HEK293 (cell line): ENCODE measurements at regions not wholly inside any gene's neighbourhood (a gene's known extent, or its start where the extent isn't known, plus 50 kb on each side); places are given as distances from the start of the nearest gene placed in this dataset.

Experiments used
- CTCF ChIA-PET: fragments of 350-600 bp; formaldehyde crosslinking; extraction: SDS; loops from one replicate; lab custom pipeline; 2021; ENCODE audit warnings: antibody characterized with exemption; lab: Yijun Ruan, JAX
- POLR2A ChIA-PET: fragments of 300-600 bp; formaldehyde crosslinking; extraction: SDS; loops from one replicate; lab custom pipeline; 2020; ENCODE audit warnings: antibody characterized with exemption, inconsistent platforms; lab: Yijun Ruan, JAX
- H3K27ac ChIP-seq: fragments of 200-500 bp; sonication (Bioruptor generic); 2 replicates; pipeline ENCODE4 v1.5.1; 2014; ENCODE audit warnings: low read depth, low read length, control low read depth, inconsistent platforms; ENCODE audit errors: extremely low read depth
- H3K36me3 ChIP-seq, 2 experiments: fragments of 200-500 bp in 1 of 2; sonication (Bioruptor generic) in 1 of 2; 1 replicate in 1 of 2; 2 replicates in 1 of 2; pipeline ENCODE4 v1.5.1; 2014 to 2017; ENCODE audit warnings: inconsistent platforms in 2 of 2, low read length in 2 of 2; ENCODE audit not compliant: control insufficient read depth in 2 of 2, insufficient read depth in 1 of 2
- H3K4me1 ChIP-seq: fragments of 200-500 bp; sonication (Bioruptor generic); 2 replicates; pipeline ENCODE4 v1.5.1; 2014; ENCODE audit warnings: mild to moderate bottlenecking, low read length, inconsistent platforms; ENCODE audit not compliant: control insufficient read depth, insufficient read depth
- H3K4me3 ChIP-seq: 2 replicates; pipeline ENCODE4 v1.5.1; 2011; ENCODE audit warnings: low read depth, mild to moderate bottlenecking, control low read depth, low read length, moderate library complexity
- H3K9me3 ChIP-seq: fragments of 200-500 bp; sonication (Bioruptor generic); 2 replicates; pipeline ENCODE4 v1.5.1; 2014; ENCODE audit warnings: low read depth, low read length, inconsistent platforms; ENCODE audit not compliant: control insufficient read depth, insufficient read depth
- EGR2 ChIP-seq: fragments of 450-650 bp; formaldehyde crosslinking; IDR thresholded peaks from 2 replicates; pipeline ENCODE4 v1.5.1; 2016; ENCODE audit warnings: low read depth, missing biosample characterization, missing genetic modification characterization
- MZF1 ChIP-seq: fragments of 450-650 bp; formaldehyde crosslinking; IDR thresholded peaks from 2 replicates; pipeline ENCODE4 v1.5.1; 2017; ENCODE audit warnings: missing biosample characterization, missing genetic modification characterization, borderline replicate concordance
- PBX3 ChIP-seq: sonication (generic); formaldehyde crosslinking; IDR thresholded peaks from 2 replicates; pipeline ENCODE4 v1.8.1; 2022; ENCODE audit warnings: mild to moderate bottlenecking, moderate library complexity, missing genetic modification reagents
- TRIM28 ChIP-seq: IDR thresholded peaks from 2 replicates; pipeline ENCODE4 v1.6.1; 2011; ENCODE audit warnings: low read length, control low read depth, borderline replicate concordance
- ZFP3 ChIP-seq: fragments of 450-650 bp; formaldehyde crosslinking; IDR thresholded peaks from 2 replicates; pipeline ENCODE4 v1.5.1; 2016; ENCODE audit warnings: low read depth, missing biosample characterization, missing genetic modification characterization
- ZNF121 ChIP-seq: fragments of 450-650 bp; formaldehyde crosslinking; IDR thresholded peaks from 2 replicates; pipeline ENCODE4 v1.5.1; 2016; ENCODE audit warnings: missing biosample characterization, missing genetic modification characterization
- ZNF169 ChIP-seq: fragments of 450-650 bp; formaldehyde crosslinking; IDR thresholded peaks from 2 replicates; pipeline ENCODE4 v1.5.1; 2016; ENCODE audit warnings: missing biosample characterization, missing genetic modification characterization
- ZNF24 ChIP-seq: fragments of 450-650 bp; formaldehyde crosslinking; IDR thresholded peaks from 2 replicates; pipeline ENCODE4 v1.5.1; 2016; ENCODE audit warnings: missing biosample characterization, missing genetic modification characterization
- ZNF324 ChIP-seq: fragments of 450-650 bp; formaldehyde crosslinking; IDR thresholded peaks from 2 replicates; pipeline ENCODE4 v1.5.1; 2016; ENCODE audit warnings: missing biosample characterization, missing genetic modification characterization
- ZNF398 ChIP-seq: fragments of 450-650 bp; formaldehyde crosslinking; IDR thresholded peaks from 2 replicates; pipeline ENCODE4 v1.5.1; 2017; ENCODE audit warnings: missing biosample characterization, missing genetic modification characterization
- ZNF404 ChIP-seq: fragments of 450-650 bp; formaldehyde crosslinking; IDR thresholded peaks from 2 replicates; pipeline ENCODE4 v1.5.1; 2017; ENCODE audit warnings: missing biosample characterization, missing genetic modification characterization
- ZNF48 ChIP-seq: fragments of 450-650 bp; formaldehyde crosslinking; IDR thresholded peaks from 2 replicates; pipeline ENCODE4 v1.5.1; 2016; ENCODE audit warnings: missing biosample characterization, missing genetic modification characterization
- ZNF488 ChIP-seq: fragments of 450-650 bp; formaldehyde crosslinking; IDR thresholded peaks from 2 replicates; pipeline ENCODE4 v1.5.1; 2016; ENCODE audit warnings: missing biosample characterization, missing genetic modification characterization
- ZNF501 ChIP-seq: fragments of 450-650 bp; formaldehyde crosslinking; IDR thresholded peaks from 2 replicates; pipeline ENCODE4 v1.5.1; 2016; ENCODE audit warnings: missing biosample characterization, missing genetic modification characterization
- ZNF513 ChIP-seq: fragments of 450-650 bp; IDR thresholded peaks from 2 replicates; pipeline ENCODE4 v1.5.1; 2018; ENCODE audit warnings: missing biosample characterization, missing genetic modification characterization
- ZNF529 ChIP-seq: fragments of 450-650 bp; formaldehyde crosslinking; IDR thresholded peaks from 2 replicates; pipeline ENCODE4 v1.5.1; 2017; ENCODE audit warnings: missing genetic modification characterization, missing biosample characterization; ENCODE audit not compliant: insufficient replicate concordance
- ZNF548 ChIP-seq: fragments of 450-650 bp; formaldehyde crosslinking; IDR thresholded peaks from 2 replicates; pipeline ENCODE4 v1.5.1; 2016; ENCODE audit warnings: missing biosample characterization, missing genetic modification characterization
- ZNF580 ChIP-seq: fragments of 450-650 bp; formaldehyde crosslinking; IDR thresholded peaks from 2 replicates; pipeline ENCODE4 v1.5.1; 2016; ENCODE audit warnings: missing biosample characterization, missing genetic modification characterization
- ZNF600 ChIP-seq: fragments of 450-650 bp; formaldehyde crosslinking; IDR thresholded peaks from 2 replicates; pipeline ENCODE4 v1.5.1; 2016; ENCODE audit warnings: missing biosample characterization, missing genetic modification characterization
- ZNF623 ChIP-seq: fragments of 450-650 bp; formaldehyde crosslinking; IDR thresholded peaks from 2 replicates; pipeline ENCODE4 v1.5.1; 2016; ENCODE audit warnings: missing biosample characterization, missing genetic modification characterization
- ZNF677 ChIP-seq: fragments of 450-650 bp; IDR thresholded peaks from 2 replicates; pipeline ENCODE4 v1.5.0; 2018; ENCODE audit warnings: missing biosample characterization, mild to moderate bottlenecking, missing genetic modification characterization, moderate library complexity
- ZNF777 ChIP-seq: fragments of 450-650 bp; formaldehyde crosslinking; IDR thresholded peaks from 2 replicates; pipeline ENCODE4 v1.5.1; 2017; ENCODE audit warnings: missing biosample characterization, missing genetic modification characterization, borderline replicate concordance
- ZSCAN18 ChIP-seq: fragments of 450-650 bp; formaldehyde crosslinking; IDR thresholded peaks from 2 replicates; pipeline ENCODE4 v1.5.1; 2016; ENCODE audit warnings: missing biosample characterization, missing genetic modification characterization

- H3K36me3 ChIP-seq = no peaks in the 10 kb centered on the region
- POLR2A ChIA-PET = no interaction called here
- no peak for TF ChIP-seq ZNF529 (tag by site-specific recombination)
- no peak for TF ChIP-seq ZNF48 (tag by site-specific recombination)
- TF ChIP-seq ZNF404 = no peak
- TF ChIP-seq ZNF501 (tag by site-specific recombination) = no peak
- TF ChIP-seq ZNF513 (tag by site-specific recombination) = no peak
- no peak for TF ChIP-seq ZNF169 (tag by site-specific recombination)
- TF ChIP-seq EGR2 (tag by site-specific recombination) = no peak
- TF ChIP-seq ZNF548 (tag by site-specific recombination) = no peak
These were observed 126.9 kb downstream of the KIF2B start for GRCh38 chr17:53949473-53950090.

GRCh38 chr17:53950207-53950857, 127.6 kb downstream of the KIF2B start:
- ChIA-PET CTCF (no interaction called here), POLR2A (no interaction called here)
- Histone ChIP-seq H3K4me3 (no peak overlapping the region), H3K9me3 (no peaks in the 10 kb centered on the region), H3K27ac (no peak overlapping the region), H3K4me1 (no peaks in the 10 kb centered on the region), H3K36me3 (no peaks in the 10 kb centered on the region)
- no peak for TF ChIP-seq ZSCAN18 (tag by site-specific recombination)
- TF ChIP-seq ZNF24 (tag by site-specific recombination) = no peak
- TF ChIP-seq ZNF324 = no peak
- TF ChIP-seq PBX3 (CRISPR knock-in tag) = no peak
- TF ChIP-seq ZNF623 (tag by site-specific recombination) = no peak

More at GRCh38 chr17:53949473-53950090, 126.9 kb downstream of the KIF2B start:
- no peak overlapping the region for H3K4me3 ChIP-seq
- no peak overlapping the region for H3K27ac ChIP-seq
- H3K4me1 ChIP-seq = no peaks in the 10 kb centered on the region
- CTCF ChIA-PET = no interaction called here
- no peaks in the 10 kb centered on the region for H3K9me3 ChIP-seq

GRCh38 chr17:53950858-53951250, 128.1 kb downstream of the KIF2B start:
- POLR2A ChIA-PET = no interaction called here
- no peaks in the 10 kb centered on the region for H3K9me3 ChIP-seq
- H3K36me3 ChIP-seq = no peaks in the 10 kb centered on the region
- no peaks in the 10 kb centered on the region for H3K4me1 ChIP-seq
- CTCF ChIA-PET = no interaction called here
- H3K27ac ChIP-seq = no peak overlapping the region
- no peak overlapping the region for H3K4me3 ChIP-seq
- TF ChIP-seq ZNF600 (tag by site-specific recombination) (no peak), ZNF677 (no peak), ZNF529 (tag by site-specific recombination) (no peak), ZNF121 (tag by site-specific recombination) (no peak), ZNF777 (tag by site-specific recombination) (no peak), ZNF580 (tag by site-specific recombination) (no peak), TRIM28 (no peak), ZFP3 (no peak), MZF1 (no peak), ZNF398 (no peak), ZNF488 (no peak)
